ENCODE measurements at regions not wholly inside any gene's neighbourhood (a gene's known extent, or its start where the extent isn't known, plus 50 kb on each side); places are given as distances from the start of the nearest gene placed in this dataset.

GRCh38 chr9:36728651-36729520 is 156.2 kb downstream of the MELK start:
- TF ChIP-seq SIN3A (IDR thresholded peaks at IDR 0.05; ENCODE audit: borderline replicate concordance, insufficient read depth, low read depth, low read length) (no peak), TCF7L2 (IDR thresholded peaks at IDR 0.05; ENCODE audit: low read depth, low read length) (no peak), POLR2AphosphoS5 (IDR thresholded peaks at IDR 0.05; ENCODE audit: low read depth, low read length) (no peak)
- TF ChIP-seq, protein P1, sequence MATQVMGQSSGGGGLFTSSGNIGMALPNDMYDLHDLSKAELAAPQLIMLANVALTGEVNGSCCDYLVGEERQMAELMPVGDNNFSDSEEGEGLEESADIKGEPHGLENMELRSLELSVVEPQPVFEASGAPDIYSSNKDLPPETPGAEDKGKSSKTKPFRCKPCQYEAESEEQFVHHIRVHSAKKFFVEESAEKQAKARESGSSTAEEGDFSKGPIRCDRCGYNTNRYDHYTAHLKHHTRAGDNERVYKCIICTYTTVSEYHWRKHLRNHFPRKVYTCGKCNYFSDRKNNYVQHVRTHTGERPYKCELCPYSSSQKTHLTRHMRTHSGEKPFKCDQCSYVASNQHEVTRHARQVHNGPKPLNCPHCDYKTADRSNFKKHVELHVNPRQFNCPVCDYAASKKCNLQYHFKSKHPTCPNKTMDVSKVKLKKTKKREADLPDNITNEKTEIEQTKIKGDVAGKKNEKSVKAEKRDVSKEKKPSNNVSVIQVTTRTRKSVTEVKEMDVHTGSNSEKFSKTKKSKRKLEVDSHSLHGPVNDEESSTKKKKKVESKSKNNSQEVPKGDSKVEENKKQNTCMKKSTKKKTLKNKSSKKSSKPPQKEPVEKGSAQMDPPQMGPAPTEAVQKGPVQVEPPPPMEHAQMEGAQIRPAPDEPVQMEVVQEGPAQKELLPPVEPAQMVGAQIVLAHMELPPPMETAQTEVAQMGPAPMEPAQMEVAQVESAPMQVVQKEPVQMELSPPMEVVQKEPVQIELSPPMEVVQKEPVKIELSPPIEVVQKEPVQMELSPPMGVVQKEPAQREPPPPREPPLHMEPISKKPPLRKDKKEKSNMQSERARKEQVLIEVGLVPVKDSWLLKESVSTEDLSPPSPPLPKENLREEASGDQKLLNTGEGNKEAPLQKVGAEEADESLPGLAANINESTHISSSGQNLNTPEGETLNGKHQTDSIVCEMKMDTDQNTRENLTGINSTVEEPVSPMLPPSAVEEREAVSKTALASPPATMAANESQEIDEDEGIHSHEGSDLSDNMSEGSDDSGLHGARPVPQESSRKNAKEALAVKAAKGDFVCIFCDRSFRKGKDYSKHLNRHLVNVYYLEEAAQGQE (IDR thresholded peaks at IDR 0.05; ENCODE audit: insufficient read depth in 1 of 2, low read depth in 2 of 2, low read length in 1 of 2), result no peak
- TF ChIP-seq, protein P2, sequence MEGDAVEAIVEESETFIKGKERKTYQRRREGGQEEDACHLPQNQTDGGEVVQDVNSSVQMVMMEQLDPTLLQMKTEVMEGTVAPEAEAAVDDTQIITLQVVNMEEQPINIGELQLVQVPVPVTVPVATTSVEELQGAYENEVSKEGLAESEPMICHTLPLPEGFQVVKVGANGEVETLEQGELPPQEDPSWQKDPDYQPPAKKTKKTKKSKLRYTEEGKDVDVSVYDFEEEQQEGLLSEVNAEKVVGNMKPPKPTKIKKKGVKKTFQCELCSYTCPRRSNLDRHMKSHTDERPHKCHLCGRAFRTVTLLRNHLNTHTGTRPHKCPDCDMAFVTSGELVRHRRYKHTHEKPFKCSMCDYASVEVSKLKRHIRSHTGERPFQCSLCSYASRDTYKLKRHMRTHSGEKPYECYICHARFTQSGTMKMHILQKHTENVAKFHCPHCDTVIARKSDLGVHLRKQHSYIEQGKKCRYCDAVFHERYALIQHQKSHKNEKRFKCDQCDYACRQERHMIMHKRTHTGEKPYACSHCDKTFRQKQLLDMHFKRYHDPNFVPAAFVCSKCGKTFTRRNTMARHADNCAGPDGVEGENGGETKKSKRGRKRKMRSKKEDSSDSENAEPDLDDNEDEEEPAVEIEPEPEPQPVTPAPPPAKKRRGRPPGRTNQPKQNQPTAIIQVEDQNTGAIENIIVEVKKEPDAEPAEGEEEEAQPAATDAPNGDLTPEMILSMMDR (IDR thresholded peaks at IDR 0.05), result no peak
- ATAC-seq, result peak; percentile 96
- ChIA-PET CTCF (interaction anchor here (0.5 to 1.6 kb wide), 13 partner anchors 35 to 683 kb away, joined by 3 to 23 read pairs (median 5); no protein-coding TSS in a partner anchor), POLR2A (interaction anchor here (0.5 to 0.6 kb wide), 2 partner anchors 29 to 555 kb away, joined by 3 to 11 read pairs; no protein-coding TSS in a partner anchor)
- no peaks in the 10 kb centered on the region; the same call in 1 of the 2 replicates for H3K27me3 ChIP-seq (ENCODE audit: control insufficient read depth, insufficient read depth, low read length)
- no peaks in the 10 kb centered on the region for H3K4me1 ChIP-seq (ENCODE audit: control insufficient read depth, insufficient read depth, low read length)
- no peaks in the 10 kb centered on the region for H3K36me3 ChIP-seq (ENCODE audit: control insufficient read depth, insufficient read depth, low read length)
- H3K4me3 ChIP-seq (ENCODE audit: low read depth in 2 of 2, low read length in 2 of 2), result no peak overlapping the region
- in situ Hi-C loops (cut with HindIII; ENCODE audit: low pct_unique_long_range_greater_than_20kb, low sequenced_read_pairs) (no loop called here), intact Hi-C loops (cut with micrococcal nuclease; ENCODE audit: unreplicated experiment) (loop anchor here (1.0 kb wide), 1 partner anchor 96 kb away; no protein-coding TSS in a partner anchor)
- peak; percentile 63 for DNase-seq (ENCODE audit: low read depth, low spot score)
- H3K9me3 ChIP-seq (ENCODE audit: control insufficient read depth, insufficient read depth, low read depth, low read length), result no peaks in the 10 kb centered on the region
- H3K27ac ChIP-seq (ENCODE audit: low read length), result no peak overlapping the region
- BruUV-seq (replicated peaks), result no TSS peak

DNA sequence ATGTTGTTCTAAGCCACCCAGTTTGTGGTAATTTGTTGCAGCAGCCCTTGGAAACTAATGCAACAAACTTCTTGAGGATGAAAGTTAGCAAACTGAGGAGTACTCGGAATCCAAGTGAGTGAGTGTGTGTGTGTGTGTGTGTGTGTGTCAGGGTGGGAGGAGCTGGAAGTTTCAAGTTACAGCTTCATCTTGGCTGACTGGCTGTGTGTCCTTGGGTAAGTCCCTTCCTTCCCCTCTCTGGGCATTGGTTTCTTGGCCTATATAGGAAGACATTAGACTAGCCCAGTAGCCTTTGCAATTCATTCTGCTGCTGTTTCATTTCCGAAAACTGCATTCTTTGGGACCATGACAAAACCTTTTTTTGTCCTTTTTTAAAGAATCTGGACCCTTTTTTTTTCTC is 157.2 kb downstream of the MELK start:
- ATAC-seq (no peak), DNase-seq (ENCODE audit: low read depth, low spot score) (no peak)
- intact Hi-C loops (cut with micrococcal nuclease; ENCODE audit: unreplicated experiment), result loop anchor here (1.0 kb wide), 1 partner anchor 97 kb away; no protein-coding TSS in a partner anchor
- no peaks in the 10 kb centered on the region for H3K4me1 ChIP-seq (ENCODE audit: control insufficient read depth, insufficient read depth, low read length)
- H3K9me3 ChIP-seq (ENCODE audit: control insufficient read depth, insufficient read depth, low read depth, low read length), result no peaks in the 10 kb centered on the region
- H3K27ac ChIP-seq (ENCODE audit: low read length), result no peak overlapping the region
- TF ChIP-seq, protein P2 (IDR thresholded peaks at IDR 0.05), result no peak
- TF ChIP-seq, protein P1 (IDR thresholded peaks at IDR 0.05; ENCODE audit: insufficient read depth in 1 of 2, low read depth in 2 of 2, low read length in 1 of 2), result no peak
- TF ChIP-seq SIN3A (IDR thresholded peaks at IDR 0.05; ENCODE audit: borderline replicate concordance, insufficient read depth, low read depth, low read length), result no peak
- H3K4me3 ChIP-seq (ENCODE audit: low read depth in 2 of 2, low read length in 2 of 2), result no peak overlapping the region
- ChIA-PET CTCF (interaction anchor here (0.7 to 1.6 kb wide), 3 partner anchors 99 to 323 kb away, joined by 3 to 6 read pairs (median 5); no protein-coding TSS in a partner anchor), POLR2A (no interaction called here)
- no TSS peak for BruUV-seq (replicated peaks)
- in situ Hi-C loops (cut with HindIII; ENCODE audit: low pct_unique_long_range_greater_than_20kb, low sequenced_read_pairs), result no loop called here
- H3K27me3 ChIP-seq (ENCODE audit: control insufficient read depth, insufficient read depth, low read length), result no peaks in the 10 kb centered on the region; the same call in 1 of the 2 replicates
- no peaks in the 10 kb centered on the region for H3K36me3 ChIP-seq (ENCODE audit: control insufficient read depth, insufficient read depth, low read length)
